Panc1 (cell line): ENCODE measurements at regions not wholly inside any gene's neighbourhood (a gene's known extent, or its start where the extent isn't known, plus 50 kb on each side); places are given as distances from the start of the nearest gene placed in this dataset.

Experiments
- ATAC-seq: fragments of 200-7000 bp; cut with Tn5 transposase; 2 replicates; pipeline ENCODE4 v1.9.1; 2020; ENCODE audit warnings: mild to moderate bottlenecking, moderate library complexity
- BruUV-seq: library from RNA; stranded (reverse); fragments of 400-500 nt; replicated peaks from 2 replicates; lab custom pipeline; 2021; lab: Mats Ljungman, UMichigan
- CTCF ChIA-PET: fragments of 300-600 bp; sonication (Branson Sonifier 250); formaldehyde crosslinking; loops from one replicate; lab custom pipeline; 2022; ENCODE audit warnings: antibody characterized with exemption; lab: Charles Lee
- POLR2A ChIA-PET: fragments of 300-600 bp; sonication (Branson Sonifier 250); formaldehyde crosslinking; loops from one replicate; lab custom pipeline; 2022; ENCODE audit warnings: antibody characterized with exemption; lab: Charles Lee
- DNase-seq: peaks from one replicate; pipeline ENCODE4 v3.0.0-alpha.2; 2010; ENCODE audit warnings: low read depth, low spot score
- H3K27ac ChIP-seq: 2 replicates; pipeline ENCODE4 v1.5.1; 2011; ENCODE audit warnings: mild to moderate bottlenecking, low read length, inconsistent platforms
- H3K27me3 ChIP-seq: fragments of 200-500 bp; sonication (Bioruptor generic); 2 replicates; pipeline ENCODE4 v1.6.0; 2014; ENCODE audit warnings: low read length, inconsistent platforms; ENCODE audit not compliant: control insufficient read depth, insufficient read depth
- H3K36me3 ChIP-seq: fragments of 200-500 bp; sonication (Bioruptor generic); 2 replicates; pipeline ENCODE4 v1.5.1; 2014; ENCODE audit warnings: inconsistent platforms, mild to moderate bottlenecking, low read length, moderate library complexity; ENCODE audit not compliant: control insufficient read depth, insufficient read depth
- H3K4me1 ChIP-seq: 2 replicates; pipeline ENCODE4 v1.5.1; 2011; ENCODE audit warnings: inconsistent platforms, mild to moderate bottlenecking, low read length, moderate library complexity; ENCODE audit not compliant: control insufficient read depth, insufficient read depth
- H3K4me3 ChIP-seq, 2 experiments: 2 replicates each; pipeline ENCODE4 v1.5.1; 2011 to 2012; ENCODE audit warnings: low read depth in 2 of 2, low read length in 2 of 2, mild to moderate bottlenecking in 2 of 2, inconsistent platforms in 1 of 2, moderate library complexity in 1 of 2
- H3K9me3 ChIP-seq: fragments of 200-500 bp; sonication (Bioruptor generic); 2 replicates; pipeline ENCODE4 v1.5.1; 2014; ENCODE audit warnings: low read depth, mild to moderate bottlenecking, inconsistent platforms, low read length, moderate library complexity; ENCODE audit not compliant: control insufficient read depth, insufficient read depth
- POLR2AphosphoS5 ChIP-seq: IDR thresholded peaks from 2 replicates; pipeline ENCODE4 v1.6.1; 2012; ENCODE audit warnings: mild to moderate bottlenecking, low read depth, low read length, moderate library complexity
- REST ChIP-seq, 2 experiments: IDR thresholded peaks; 2 replicates each; pipeline ENCODE4 v1.6.1; 2011 to 2012; ENCODE audit warnings: low read depth in 2 of 2, control low read depth in 1 of 2, low read length in 1 of 2, mild to moderate bottlenecking in 1 of 2, moderate library complexity in 1 of 2; ENCODE audit not compliant: insufficient read depth in 1 of 2
- SIN3A ChIP-seq: IDR thresholded peaks from 2 replicates; pipeline ENCODE4 v1.6.1; 2012; ENCODE audit warnings: low read depth, mild to moderate bottlenecking, low read length, moderate library complexity, borderline replicate concordance; ENCODE audit not compliant: insufficient read depth
- TCF7L2 ChIP-seq: IDR thresholded peaks from 2 replicates; pipeline ENCODE4 v1.6.1; 2011; ENCODE audit warnings: mild to moderate bottlenecking, low read depth, low read length, inconsistent platforms
- in situ Hi-C: cut with HindIII; loops from 2 replicates; pipeline ENCODE4 v1.10.0; 2016; ENCODE audit warnings: low sequenced_read_pairs, low pct_unique_long_range_greater_than_20kb
- intact Hi-C: fragments of 100-400 bp; cut with micrococcal nuclease; formaldehyde crosslinking; loops from one replicate; pipeline ENCODE4 v1.10.0; 2022; ENCODE audit not compliant: unreplicated experiment
- TF ChIP-seq, protein P1 (sequence below): fragments of 450-650 bp; IDR thresholded peaks from 2 replicates; pipeline ENCODE4 v1.5.1; 2017; ENCODE audit warnings: mild to moderate bottlenecking

DNA sequence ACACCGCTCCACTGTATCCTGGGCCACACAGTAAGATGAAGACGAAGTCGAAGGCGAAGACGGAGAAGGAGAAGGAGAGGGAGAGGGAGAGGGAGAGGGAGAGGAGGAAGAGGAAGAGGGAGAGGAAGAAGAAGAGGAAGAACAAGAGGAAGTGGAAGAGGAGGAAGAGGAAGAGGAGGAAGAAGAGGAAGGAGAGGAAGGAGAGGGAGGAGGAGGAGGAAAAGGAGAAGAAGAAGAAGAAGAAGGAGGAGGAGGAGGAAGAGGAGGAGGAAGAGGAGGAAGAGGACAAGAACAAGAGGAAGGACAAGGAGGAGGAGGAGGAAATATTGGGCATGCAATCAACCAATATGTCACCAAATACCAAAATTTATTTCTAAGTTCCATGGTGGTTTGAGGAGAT is 149.5 kb upstream of the ERCC4 start:
- H3K27me3 ChIP-seq: peaks cover 10% of the 10 kb centered on the region
- ATAC-seq (no peak), DNase-seq (no peak)
- CTCF ChIA-PET: no interaction called here
- no TSS peak for BruUV-seq
- H3K36me3 ChIP-seq: no peaks in the 10 kb centered on the region
- no peaks in the 10 kb centered on the region for H3K4me1 ChIP-seq
- H3K9me3 ChIP-seq: no peaks in the 10 kb centered on the region
- H3K27ac ChIP-seq: no peak overlapping the region
- TF ChIP-seq, protein P1, sequence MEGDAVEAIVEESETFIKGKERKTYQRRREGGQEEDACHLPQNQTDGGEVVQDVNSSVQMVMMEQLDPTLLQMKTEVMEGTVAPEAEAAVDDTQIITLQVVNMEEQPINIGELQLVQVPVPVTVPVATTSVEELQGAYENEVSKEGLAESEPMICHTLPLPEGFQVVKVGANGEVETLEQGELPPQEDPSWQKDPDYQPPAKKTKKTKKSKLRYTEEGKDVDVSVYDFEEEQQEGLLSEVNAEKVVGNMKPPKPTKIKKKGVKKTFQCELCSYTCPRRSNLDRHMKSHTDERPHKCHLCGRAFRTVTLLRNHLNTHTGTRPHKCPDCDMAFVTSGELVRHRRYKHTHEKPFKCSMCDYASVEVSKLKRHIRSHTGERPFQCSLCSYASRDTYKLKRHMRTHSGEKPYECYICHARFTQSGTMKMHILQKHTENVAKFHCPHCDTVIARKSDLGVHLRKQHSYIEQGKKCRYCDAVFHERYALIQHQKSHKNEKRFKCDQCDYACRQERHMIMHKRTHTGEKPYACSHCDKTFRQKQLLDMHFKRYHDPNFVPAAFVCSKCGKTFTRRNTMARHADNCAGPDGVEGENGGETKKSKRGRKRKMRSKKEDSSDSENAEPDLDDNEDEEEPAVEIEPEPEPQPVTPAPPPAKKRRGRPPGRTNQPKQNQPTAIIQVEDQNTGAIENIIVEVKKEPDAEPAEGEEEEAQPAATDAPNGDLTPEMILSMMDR: no peak
- no peak for TF ChIP-seq TCF7L2
- POLR2A ChIA-PET: no interaction called here
- in situ Hi-C loops: no loop called here
- no peak overlapping the region for H3K4me3 ChIP-seq
- intact Hi-C loops: no loop called here

DNA sequence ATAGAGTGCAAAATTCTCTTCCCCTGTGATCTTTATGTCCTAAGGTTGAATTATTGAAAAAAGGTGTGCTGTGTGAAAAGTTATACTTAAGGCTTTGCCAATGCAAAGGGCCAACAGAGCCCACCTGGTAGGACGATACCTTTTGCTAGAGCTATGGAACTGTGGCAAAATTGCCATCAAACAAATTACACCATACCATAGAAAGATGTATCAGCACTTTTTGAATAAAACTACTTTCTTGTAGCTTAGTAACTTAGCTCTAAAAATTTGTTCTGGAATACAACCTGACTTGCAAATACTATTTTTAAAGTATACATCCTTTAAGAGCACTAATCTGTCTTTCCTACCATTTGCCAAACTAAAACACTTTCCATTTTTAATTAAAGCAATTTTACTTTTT is 147.2 kb upstream of the ERCC4 start:
- BruUV-seq: no TSS peak
- POLR2A ChIA-PET: no interaction called here

More for the DNA sequence above, 147.2 kb upstream of the ERCC4 start:
- H3K36me3 ChIP-seq: no peaks in the 10 kb centered on the region
- H3K27ac ChIP-seq: no peak overlapping the region
- no peak for TF ChIP-seq SIN3A
- TF ChIP-seq, protein P1: no peak
- TF ChIP-seq REST (IDR thresholded peaks at IDR 0.05; ENCODE audit: insufficient read depth in 1 of 2, low read depth in 2 of 2, low read length in 1 of 2): no peak
- no peak for TF ChIP-seq POLR2AphosphoS5
- no peak for TF ChIP-seq TCF7L2
- DNase-seq: no peak
- ATAC-seq: no peak
- no peaks in the 10 kb centered on the region for H3K9me3 ChIP-seq
- CTCF ChIA-PET: no interaction called here
- peaks cover 11% of the 10 kb centered on the region for H3K27me3 ChIP-seq
- intact Hi-C loops: no loop called here
- no peak overlapping the region for H3K4me3 ChIP-seq
- no peaks in the 10 kb centered on the region for H3K4me1 ChIP-seq
- in situ Hi-C loops: no loop called here
